ENCODE measurements at regions not wholly inside any gene's neighbourhood (a gene's known extent, or its start where the extent isn't known, plus 50 kb on each side); places are given as distances from the start of the nearest gene placed in this dataset.
"Not testable (repeated sequence)": the region's sequence is repeated elsewhere in the genome, so short reads cannot be mapped to it uniquely, and the experiment has no call there.

- DNase-seq (ENCODE audit: low spot score) = no peak
- H3K9me3 ChIP-seq (ENCODE audit: low read depth, low read length, poor library complexity, severe bottlenecking) = no peaks in the 10 kb centered on the region
- intact Hi-C loops (cut with micrococcal nuclease; ENCODE audit: unreplicated experiment) = no loop called here
- POLR2A ChIA-PET (ENCODE audit: low non-redundant PET) = no interaction called here
- no peaks in the 10 kb centered on the region for H3K36me3 ChIP-seq (ENCODE audit: insufficient read depth, low read length, poor library complexity, severe bottlenecking)
- CTCF ChIA-PET = no interaction called here
- BruUV-seq (replicated peaks) = no TSS peak
- H3K4me3 ChIP-seq (ENCODE audit: low read depth, low read length, poor library complexity, severe bottlenecking) = no peak overlapping the region
- no peaks in the 10 kb centered on the region for H3K27me3 ChIP-seq (replicated peaks; ENCODE audit: insufficient read depth, low read depth, low read length, poor library complexity)
- no peaks in the 10 kb centered on the region for H3K4me1 ChIP-seq (ENCODE audit: insufficient read depth, low read length, poor library complexity, severe bottlenecking)
- no peak overlapping the region for H3K27ac ChIP-seq (ENCODE audit: low read depth, low read length, poor library complexity, severe bottlenecking)
- no peak for TF ChIP-seq EZH2 (IDR thresholded peaks at IDR 0.05; ENCODE audit: borderline replicate concordance, low read depth, low read length, poor library complexity, severe bottlenecking)
- TF ChIP-seq, protein P1, sequence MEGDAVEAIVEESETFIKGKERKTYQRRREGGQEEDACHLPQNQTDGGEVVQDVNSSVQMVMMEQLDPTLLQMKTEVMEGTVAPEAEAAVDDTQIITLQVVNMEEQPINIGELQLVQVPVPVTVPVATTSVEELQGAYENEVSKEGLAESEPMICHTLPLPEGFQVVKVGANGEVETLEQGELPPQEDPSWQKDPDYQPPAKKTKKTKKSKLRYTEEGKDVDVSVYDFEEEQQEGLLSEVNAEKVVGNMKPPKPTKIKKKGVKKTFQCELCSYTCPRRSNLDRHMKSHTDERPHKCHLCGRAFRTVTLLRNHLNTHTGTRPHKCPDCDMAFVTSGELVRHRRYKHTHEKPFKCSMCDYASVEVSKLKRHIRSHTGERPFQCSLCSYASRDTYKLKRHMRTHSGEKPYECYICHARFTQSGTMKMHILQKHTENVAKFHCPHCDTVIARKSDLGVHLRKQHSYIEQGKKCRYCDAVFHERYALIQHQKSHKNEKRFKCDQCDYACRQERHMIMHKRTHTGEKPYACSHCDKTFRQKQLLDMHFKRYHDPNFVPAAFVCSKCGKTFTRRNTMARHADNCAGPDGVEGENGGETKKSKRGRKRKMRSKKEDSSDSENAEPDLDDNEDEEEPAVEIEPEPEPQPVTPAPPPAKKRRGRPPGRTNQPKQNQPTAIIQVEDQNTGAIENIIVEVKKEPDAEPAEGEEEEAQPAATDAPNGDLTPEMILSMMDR (conservative IDR thresholded peaks at IDR 0.05; ENCODE audit: low read depth, low read length) = no peak
Observed at GRCh38 chr18:73679941-73680712, 467.5 kb downstream of the FBXO15 start.

GRCh38 chr18:73677450-73677849 lies 470.2 kb downstream of the FBXO15 start:
- Histone ChIP-seq H3K4me3 (ENCODE audit: low read depth, low read length, poor library complexity, severe bottlenecking) (no peak overlapping the region), H3K36me3 (ENCODE audit: insufficient read depth, low read length, poor library complexity, severe bottlenecking) (no peaks in the 10 kb centered on the region), H3K27ac (ENCODE audit: low read depth, low read length, poor library complexity, severe bottlenecking) (no peak overlapping the region), H3K27me3 (replicated peaks; ENCODE audit: insufficient read depth, low read depth, low read length, poor library complexity) (no peaks in the 10 kb centered on the region), H3K9me3 (ENCODE audit: low read depth, low read length, poor library complexity, severe bottlenecking) (no peaks in the 10 kb centered on the region), H3K4me1 (ENCODE audit: insufficient read depth, low read length, poor library complexity, severe bottlenecking) (no peaks in the 10 kb centered on the region)
- DNase-seq (ENCODE audit: low spot score) = no peak
- ChIA-PET CTCF (no interaction called here), POLR2A (ENCODE audit: low non-redundant PET) (no interaction called here)
- TF ChIP-seq, protein P1 (conservative IDR thresholded peaks at IDR 0.05; ENCODE audit: low read depth, low read length) = no peak
- TF ChIP-seq EZH2 (IDR thresholded peaks at IDR 0.05; ENCODE audit: borderline replicate concordance, low read depth, low read length, poor library complexity, severe bottlenecking) = no peak
- BruUV-seq (replicated peaks) = no TSS peak
- intact Hi-C loops (cut with micrococcal nuclease; ENCODE audit: unreplicated experiment) = no loop called here

DNA sequence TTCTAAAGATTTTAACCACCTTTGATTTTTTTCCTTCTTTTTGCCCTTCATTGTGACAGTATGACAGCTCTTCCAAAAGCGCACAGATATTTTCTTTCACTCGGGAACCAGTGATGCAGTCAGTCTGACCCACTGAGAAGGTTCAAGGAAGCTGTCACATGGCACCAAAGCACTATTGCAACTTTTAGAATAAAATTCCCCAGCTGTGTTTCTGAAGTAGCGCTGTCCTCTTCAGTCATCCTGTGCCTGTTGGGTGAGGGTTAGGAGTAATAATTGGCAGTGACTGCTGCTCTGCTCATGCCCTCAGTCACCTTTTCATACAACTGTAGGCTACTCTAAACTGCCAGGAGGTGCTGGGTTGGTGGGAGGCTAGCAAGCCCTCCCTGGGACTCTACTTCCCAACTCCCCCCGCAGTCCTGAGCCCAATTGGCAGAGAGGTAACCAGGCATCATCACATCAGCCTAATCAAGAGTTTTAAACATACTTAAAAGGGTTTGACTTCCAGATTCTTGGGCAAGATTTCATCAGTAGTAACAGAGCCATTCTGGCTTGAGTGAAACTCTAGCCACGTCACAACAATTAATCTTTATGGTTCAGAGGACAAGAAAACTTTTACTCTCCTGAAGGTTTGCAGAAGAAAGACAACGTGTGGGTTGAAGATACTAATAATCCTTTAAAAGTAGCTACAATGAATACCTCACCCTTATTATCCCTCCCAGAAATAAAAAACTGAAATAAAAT lies 473.3 kb downstream of the FBXO15 start:
- BruUV-seq (replicated peaks) = no TSS peak

GRCh38 chr18:73671480-73671879 lies 476.2 kb downstream of the FBXO15 start:
- BruUV-seq (replicated peaks); DNase-seq (ENCODE audit: low spot score); H3K4me3 ChIP-seq (ENCODE audit: low read depth, low read length, poor library complexity, severe bottlenecking); H3K4me1 ChIP-seq (ENCODE audit: insufficient read depth, low read length, poor library complexity, severe bottlenecking); POLR2A ChIA-PET (ENCODE audit: low non-redundant PET); H3K36me3 ChIP-seq (ENCODE audit: insufficient read depth, low read length, poor library complexity, severe bottlenecking); H3K27ac ChIP-seq (ENCODE audit: low read depth, low read length, poor library complexity, severe bottlenecking); H3K9me3 ChIP-seq (ENCODE audit: low read depth, low read length, poor library complexity, severe bottlenecking); intact Hi-C loops (cut with micrococcal nuclease; ENCODE audit: unreplicated experiment); CTCF ChIA-PET; H3K27me3 ChIP-seq (replicated peaks; ENCODE audit: insufficient read depth, low read depth, low read length, poor library complexity): not testable (repeated sequence)

More for the DNA sequence above, 473.3 kb downstream of the FBXO15 start:
- Histone ChIP-seq H3K4me1 (ENCODE audit: insufficient read depth, low read length, poor library complexity, severe bottlenecking) (no peaks in the 10 kb centered on the region), H3K36me3 (ENCODE audit: insufficient read depth, low read length, poor library complexity, severe bottlenecking) (no peaks in the 10 kb centered on the region), H3K4me3 (ENCODE audit: low read depth, low read length, poor library complexity, severe bottlenecking) (no peak overlapping the region), H3K9me3 (ENCODE audit: low read depth, low read length, poor library complexity, severe bottlenecking) (no peaks in the 10 kb centered on the region), H3K27ac (ENCODE audit: low read depth, low read length, poor library complexity, severe bottlenecking) (no peak overlapping the region), H3K27me3 (replicated peaks; ENCODE audit: insufficient read depth, low read depth, low read length, poor library complexity) (no peaks in the 10 kb centered on the region)
- ChIA-PET CTCF (no interaction called here), POLR2A (ENCODE audit: low non-redundant PET) (no interaction called here)
- no peak for DNase-seq (ENCODE audit: low spot score)
- intact Hi-C loops (cut with micrococcal nuclease; ENCODE audit: unreplicated experiment) = no loop called here
- no peak for TF ChIP-seq EZH2 (IDR thresholded peaks at IDR 0.05; ENCODE audit: borderline replicate concordance, low read depth, low read length, poor library complexity, severe bottlenecking)
- TF ChIP-seq, protein P1 (conservative IDR thresholded peaks at IDR 0.05; ENCODE audit: low read depth, low read length) = no peak

Measured in A673 (cell line).